HepG2 (cell line): ENCODE measurements at regions not wholly inside any gene's neighbourhood (a gene's known extent, or its start where the extent isn't known, plus 50 kb on each side); places are given as distances from the start of the nearest gene placed in this dataset.

Source experiments
- ATAC-seq: fragments of 200-7000 bp; cut with Tn5 transposase; 3 replicates; pipeline ENCODE4 v1.9.1; 2020; ENCODE audit warnings: mild to moderate bottlenecking, moderate library complexity
- BruUV-seq: library from RNA; stranded (reverse); fragments of 400-500 nt; replicated peaks from 2 replicates; lab custom pipeline; 2021; lab: Mats Ljungman, UMichigan
- CTCF ChIA-PET: fragments of 300-600 bp; formaldehyde crosslinking; extraction: SDS; loops from one replicate; lab custom pipeline; 2021; ENCODE audit warnings: low total read pairs, inconsistent platforms, low intra/inter-chr PET ratio; lab: Yijun Ruan, JAX
- POLR2A ChIA-PET: fragments of 350-600 bp; sonication (Branson Sonifier 250); formaldehyde crosslinking; loops from one replicate; lab custom pipeline; 2020; ENCODE audit warnings: antibody characterized with exemption, inconsistent platforms; lab: Yijun Ruan, JAX
- DNase-seq: peaks from one replicate; pipeline ENCODE4 v3.0.0-alpha.2; 2015; ENCODE audit warnings: low spot score
- FAIRE-seq: peaks from 3 replicates; lab custom pipeline; 2011; peaks lifted over from hg19 to GRCh38; lab: Jason Lieb, UNC
- H2AFZ ChIP-seq: one replicate; pipeline ENCODE4 v1.6.1; 2011; ENCODE audit warnings: low read length, inconsistent platforms
- H3K27ac ChIP-seq: fragments of 300-600 bp; 3 replicates; pipeline ENCODE4 v1.8.0; 2011; ENCODE audit warnings: mixed run types, mild to moderate bottlenecking, mixed read lengths, low read length, inconsistent platforms; ENCODE audit not compliant: insufficient read depth; ENCODE audit errors: extremely low read length
- H3K27me3 ChIP-seq, 2 experiments: fragments of 200-600 bp in 1 of 2; 2 replicates in 1 of 2; 3 replicates in 1 of 2; pipeline versions ENCODE4 v1.6.0 to v1.8.0; 2011; ENCODE audit warnings: low read length in 2 of 2, mild to moderate bottlenecking in 2 of 2, moderate library complexity in 2 of 2, inconsistent platforms in 1 of 2; ENCODE audit not compliant: insufficient read depth in 2 of 2, control insufficient read depth in 1 of 2
- H3K36me3 ChIP-seq, 2 experiments: fragments of 200-600 bp in 1 of 2; replicated peaks in 1 of 2; 2 replicates in 1 of 2; 3 replicates in 1 of 2; pipeline versions ENCODE4 v1.5.1 to v1.8.0; 2011; ENCODE audit warnings: low read length in 2 of 2, inconsistent platforms in 1 of 2; ENCODE audit not compliant: insufficient read depth in 2 of 2, control insufficient read depth in 1 of 2
- H3K4me1 ChIP-seq: 2 replicates; pipeline ENCODE4 v1.5.1; 2012; ENCODE audit warnings: low read length, inconsistent platforms; ENCODE audit not compliant: insufficient read depth
- H3K4me2 ChIP-seq: 2 replicates; pipeline ENCODE4 v1.6.0; 2011; ENCODE audit warnings: low read depth, low read length, inconsistent platforms
- H3K4me3 ChIP-seq, 3 experiments: fragments of 200-600 bp in 1 of 3; sonication (generic), shearing (Covaris generic) in 1 of 3; replicated peaks in 1 of 3; 2 replicates each; pipeline ENCODE4 v1.5.1; 2011 to 2016; ENCODE audit warnings: low read length in 3 of 3, inconsistent platforms in 2 of 3, low read depth in 2 of 3, mild to moderate bottlenecking in 2 of 3, control low read depth in 1 of 3, mixed read lengths in 1 of 3; ENCODE audit not compliant: insufficient read depth in 1 of 3
- H3K79me2 ChIP-seq: one replicate; pipeline ENCODE4 v1.6.1; 2011; ENCODE audit warnings: low read length, inconsistent platforms; ENCODE audit not compliant: insufficient read depth
- H3K9ac ChIP-seq: 2 replicates; pipeline ENCODE4 v1.6.0; 2011; ENCODE audit warnings: mild to moderate bottlenecking, low read depth, low read length, inconsistent platforms; ENCODE audit not compliant: insufficient read depth
- H3K9me3 ChIP-seq: 2 replicates; pipeline ENCODE4 v1.5.1; 2012; ENCODE audit warnings: mild to moderate bottlenecking, low read length
- H4K20me1 ChIP-seq: 2 replicates; pipeline ENCODE4 v1.6.0; 2011; ENCODE audit warnings: inconsistent platforms, mild to moderate bottlenecking, low read length, moderate library complexity; ENCODE audit not compliant: insufficient read depth
- MEIS1 ChIP-seq: sonication (generic); formaldehyde crosslinking; IDR thresholded peaks from 2 replicates; pipeline ENCODE4 v1.9.0; 2021; ENCODE audit warnings: mild to moderate bottlenecking, missing genetic modification reagents, moderate library complexity, borderline replicate concordance
- SAP130 ChIP-seq: IDR thresholded peaks from 2 replicates; pipeline ENCODE4 v1.6.1; 2016; ENCODE audit warnings: low read depth
- XRCC5 ChIP-seq: fragments of 200-400 bp; formaldehyde crosslinking; optimal IDR thresholded peaks from 2 replicates; pipeline ENCODE3; 2017; ENCODE audit warnings: mild to moderate bottlenecking, low read length
- ZFP90 ChIP-seq: sonication (generic); formaldehyde crosslinking; IDR thresholded peaks from 2 replicates; pipeline ENCODE4 v1.8.0; 2022; ENCODE audit warnings: missing genetic modification reagents, mild to moderate bottlenecking, inconsistent platforms, borderline replicate concordance
- ZNF121 ChIP-seq: sonication (generic); formaldehyde crosslinking; IDR thresholded peaks from 2 replicates; pipeline ENCODE4 v1.5.0; 2020; ENCODE audit warnings: mild to moderate bottlenecking, missing genetic modification reagents
- ZNF235 ChIP-seq: sonication (generic); formaldehyde crosslinking; IDR thresholded peaks from 2 replicates; pipeline ENCODE4 v1.8.1; 2023; ENCODE audit warnings: mild to moderate bottlenecking, missing genetic modification reagents, borderline replicate concordance
- ZNF839 ChIP-seq: sonication (generic); formaldehyde crosslinking; IDR thresholded peaks from 2 replicates; pipeline ENCODE4 v1.4.0; 2020; ENCODE audit warnings: missing genetic modification reagents, mild to moderate bottlenecking, borderline replicate concordance
- ZSCAN12 ChIP-seq: sonication (generic); formaldehyde crosslinking; IDR thresholded peaks from 2 replicates; pipeline ENCODE4 v1.9.0; 2021; ENCODE audit warnings: mild to moderate bottlenecking, missing genetic modification reagents
- WGBS: methylation state at CpG from one replicate; pipeline ENCODE4 v1.1.6; 2017; ENCODE audit warnings: low lambda C conversion rate; 5-methylcytosine and 5-hydroxymethylcytosine counted together
- in situ Hi-C: cut with HindIII; loops from 2 replicates; pipeline ENCODE4 v1.10.0; 2017; ENCODE audit warnings: low pct_unique_long_range_greater_than_20kb; ENCODE audit not compliant: extremely low pct_ligation_motif_present
- intact Hi-C: fragments of 100-400 bp; cut with micrococcal nuclease; formaldehyde crosslinking; loops from one replicate; pipeline ENCODE4 v1.10.0; 2022; ENCODE audit not compliant: unreplicated experiment
- TF ChIP-seq, protein P1 (sequence below): IDR thresholded peaks from 2 replicates; pipeline ENCODE4 v1.6.1; 2016; ENCODE audit warnings: mild to moderate bottlenecking, missing biosample characterization, missing genetic modification reagents
- TF ChIP-seq, protein P2 (sequence below): sonication (generic); formaldehyde crosslinking; IDR thresholded peaks from 2 replicates; pipeline ENCODE4 v1.5.1; 2020; ENCODE audit warnings: mild to moderate bottlenecking, missing genetic modification reagents, moderate library complexity
- TF ChIP-seq, protein P3 (sequence below): sonication (generic); formaldehyde crosslinking; IDR thresholded peaks from 2 replicates; pipeline ENCODE4 v1.8.0; 2023; ENCODE audit warnings: mild to moderate bottlenecking, missing genetic modification reagents
- TF ChIP-seq, protein P4 (sequence below): sonication (generic); formaldehyde crosslinking; IDR thresholded peaks from 2 replicates; pipeline ENCODE4 v1.8.0; 2022; ENCODE audit warnings: mild to moderate bottlenecking, missing genetic modification reagents; ENCODE audit not compliant: insufficient replicate concordance
- TF ChIP-seq, protein P5 (sequence below), 2 experiments: sonication (generic) in 1 of 2; formaldehyde crosslinking in 1 of 2; IDR thresholded peaks; 2 replicates each; pipeline versions ENCODE4 v1.4.0 to v1.6.1; 2018 to 2020; ENCODE audit warnings: missing genetic modification reagents in 2 of 2, borderline replicate concordance in 1 of 2, low read depth in 1 of 2, mild to moderate bottlenecking in 1 of 2, missing biosample characterization in 1 of 2

DNA sequence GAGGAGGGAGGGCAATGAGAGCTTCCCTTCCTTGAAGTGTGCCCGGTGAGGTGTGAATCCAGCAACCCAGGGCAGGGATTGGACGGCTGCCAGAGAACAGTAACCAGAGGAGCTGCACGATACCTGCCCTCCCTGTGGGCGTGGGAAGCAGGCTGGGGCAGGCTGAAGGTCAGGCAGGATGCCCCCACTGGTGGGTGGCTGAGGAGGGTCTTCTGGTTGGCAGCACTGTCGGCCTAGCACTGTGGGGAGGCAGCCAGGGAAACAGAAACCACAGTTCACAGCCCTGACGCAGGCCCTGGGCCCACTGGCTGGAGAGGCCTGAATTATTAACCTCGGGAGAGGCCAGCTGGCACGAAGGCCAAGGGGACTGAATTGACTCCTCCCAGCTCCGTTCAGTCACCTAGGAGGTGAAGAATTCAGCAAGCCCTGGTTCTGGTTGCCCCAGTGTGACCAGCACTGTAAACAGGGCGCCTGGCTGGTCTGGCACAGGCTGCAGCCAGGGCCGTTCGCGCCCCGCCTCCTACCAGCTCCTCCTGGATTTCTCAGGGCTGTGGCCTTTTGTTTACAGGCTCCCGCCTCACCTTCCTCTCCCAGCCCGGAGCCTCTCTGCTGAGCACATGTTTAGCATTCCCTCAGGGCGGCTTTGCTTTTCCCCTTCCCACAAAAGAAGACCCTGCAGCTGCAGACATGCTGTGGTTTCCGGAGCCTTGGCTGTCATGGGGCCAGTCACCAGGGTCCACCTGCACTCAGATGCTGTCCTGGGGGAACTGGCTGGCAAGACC, 97.8 kb downstream of the B3GNT2 start:
- Histone ChIP-seq H2AFZ (peak overlapping the region; percentile 95), H3K9me3 (no peaks in the 10 kb centered on the region), H3K4me3 (peak overlapping the region; percentile 50 to 78 (median 59)), H3K27me3 (no peaks in the 10 kb centered on the region; a peak in 1 of 5 replicates), H4K20me1 (no peaks in the 10 kb centered on the region), H3K4me2 (peak overlapping the region; percentile 99), H3K9ac (peak overlapping the region; percentile 67), H3K36me3 (no peaks in the 10 kb centered on the region), H3K4me1 (peaks cover 29% of the 10 kb centered on the region), H3K79me2 (no peaks in the 10 kb centered on the region), H3K27ac (no peak overlapping the region)
- in situ Hi-C loops (no loop called here), intact Hi-C loops (loop anchor here (2.0 to 5.0 kb wide), 2 partner anchors 97 to 119 kb away; partner anchors contain the start of gene B3GNT2)
- WGBS, result 2% methylated on average over 15 of the region's 18 CpGs
- ChIA-PET CTCF (no interaction called here), POLR2A (interaction anchor here (0.6 to 1.2 kb wide), 6 partner anchors 9 to 118 kb away, joined by 3 read pairs; no protein-coding TSS in a partner anchor)
- FAIRE-seq (no peak), ATAC-seq (peak; percentile 87), DNase-seq (peak; percentile 51)
- no TSS peak for BruUV-seq
- TF ChIP-seq ZFP90 (CRISPR knock-in tag) (no peak), XRCC5 (peak; percentile 38), MEIS1 (CRISPR knock-in tag) (0 out of 2 replicates have a peak, but pooled peaks have one; percentile 25), ZNF235 (CRISPR knock-in tag) (peak; percentile 89; the same call in 1 of the 2 replicates), ZNF121 (peak; percentile 48), SAP130 (CRISPR knock-in tag) (peak; percentile 63), ZNF839 (CRISPR knock-in tag) (peak; percentile 81; the same call in 1 of the 2 replicates), ZSCAN12 (CRISPR knock-in tag) (0 out of 2 replicates have a peak, but pooled peaks have one; percentile 5)
- TF ChIP-seq, protein P1, sequence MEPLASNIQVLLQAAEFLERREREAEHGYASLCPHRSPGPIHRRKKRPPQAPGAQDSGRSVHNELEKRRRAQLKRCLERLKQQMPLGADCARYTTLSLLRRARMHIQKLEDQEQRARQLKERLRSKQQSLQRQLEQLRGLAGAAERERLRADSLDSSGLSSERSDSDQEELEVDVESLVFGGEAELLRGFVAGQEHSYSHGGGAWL, result no peak
- TF ChIP-seq, protein P2, sequence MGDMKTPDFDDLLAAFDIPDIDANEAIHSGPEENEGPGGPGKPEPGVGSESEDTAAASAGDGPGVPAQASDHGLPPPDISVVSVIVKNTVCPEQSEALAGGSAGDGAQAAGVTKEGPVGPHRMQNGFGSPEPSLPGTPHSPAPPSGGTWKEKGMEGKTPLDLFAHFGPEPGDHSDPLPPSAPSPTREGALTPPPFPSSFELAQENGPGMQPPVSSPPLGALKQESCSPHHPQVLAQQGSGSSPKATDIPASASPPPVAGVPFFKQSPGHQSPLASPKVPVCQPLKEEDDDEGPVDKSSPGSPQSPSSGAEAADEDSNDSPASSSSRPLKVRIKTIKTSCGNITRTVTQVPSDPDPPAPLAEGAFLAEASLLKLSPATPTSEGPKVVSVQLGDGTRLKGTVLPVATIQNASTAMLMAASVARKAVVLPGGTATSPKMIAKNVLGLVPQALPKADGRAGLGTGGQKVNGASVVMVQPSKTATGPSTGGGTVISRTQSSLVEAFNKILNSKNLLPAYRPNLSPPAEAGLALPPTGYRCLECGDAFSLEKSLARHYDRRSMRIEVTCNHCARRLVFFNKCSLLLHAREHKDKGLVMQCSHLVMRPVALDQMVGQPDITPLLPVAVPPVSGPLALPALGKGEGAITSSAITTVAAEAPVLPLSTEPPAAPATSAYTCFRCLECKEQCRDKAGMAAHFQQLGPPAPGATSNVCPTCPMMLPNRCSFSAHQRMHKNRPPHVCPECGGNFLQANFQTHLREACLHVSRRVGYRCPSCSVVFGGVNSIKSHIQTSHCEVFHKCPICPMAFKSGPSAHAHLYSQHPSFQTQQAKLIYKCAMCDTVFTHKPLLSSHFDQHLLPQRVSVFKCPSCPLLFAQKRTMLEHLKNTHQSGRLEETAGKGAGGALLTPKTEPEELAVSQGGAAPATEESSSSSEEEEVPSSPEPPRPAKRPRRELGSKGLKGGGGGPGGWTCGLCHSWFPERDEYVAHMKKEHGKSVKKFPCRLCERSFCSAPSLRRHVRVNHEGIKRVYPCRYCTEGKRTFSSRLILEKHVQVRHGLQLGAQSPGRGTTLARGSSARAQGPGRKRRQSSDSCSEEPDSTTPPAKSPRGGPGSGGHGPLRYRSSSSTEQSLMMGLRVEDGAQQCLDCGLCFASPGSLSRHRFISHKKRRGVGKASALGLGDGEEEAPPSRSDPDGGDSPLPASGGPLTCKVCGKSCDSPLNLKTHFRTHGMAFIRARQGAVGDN (CRISPR knock-in tag), result peak; percentile 95
- TF ChIP-seq, protein P3, sequence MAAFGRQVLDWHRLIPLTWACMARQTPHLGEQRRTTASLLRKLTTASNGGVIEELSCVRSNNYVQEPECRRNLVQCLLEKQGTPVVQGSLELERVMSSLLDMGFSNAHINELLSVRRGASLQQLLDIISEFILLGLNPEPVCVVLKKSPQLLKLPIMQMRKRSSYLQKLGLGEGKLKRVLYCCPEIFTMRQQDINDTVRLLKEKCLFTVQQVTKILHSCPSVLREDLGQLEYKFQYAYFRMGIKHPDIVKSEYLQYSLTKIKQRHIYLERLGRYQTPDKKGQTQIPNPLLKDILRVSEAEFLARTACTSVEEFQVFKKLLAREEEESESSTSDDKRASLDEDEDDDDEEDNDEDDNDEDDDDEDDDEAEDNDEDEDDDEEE, result no peak
- TF ChIP-seq, protein P4, sequence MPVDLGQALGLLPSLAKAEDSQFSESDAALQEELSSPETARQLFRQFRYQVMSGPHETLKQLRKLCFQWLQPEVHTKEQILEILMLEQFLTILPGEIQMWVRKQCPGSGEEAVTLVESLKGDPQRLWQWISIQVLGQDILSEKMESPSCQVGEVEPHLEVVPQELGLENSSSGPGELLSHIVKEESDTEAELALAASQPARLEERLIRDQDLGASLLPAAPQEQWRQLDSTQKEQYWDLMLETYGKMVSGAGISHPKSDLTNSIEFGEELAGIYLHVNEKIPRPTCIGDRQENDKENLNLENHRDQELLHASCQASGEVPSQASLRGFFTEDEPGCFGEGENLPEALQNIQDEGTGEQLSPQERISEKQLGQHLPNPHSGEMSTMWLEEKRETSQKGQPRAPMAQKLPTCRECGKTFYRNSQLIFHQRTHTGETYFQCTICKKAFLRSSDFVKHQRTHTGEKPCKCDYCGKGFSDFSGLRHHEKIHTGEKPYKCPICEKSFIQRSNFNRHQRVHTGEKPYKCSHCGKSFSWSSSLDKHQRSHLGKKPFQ, result peak; percentile 63
- TF ChIP-seq, protein P5, sequence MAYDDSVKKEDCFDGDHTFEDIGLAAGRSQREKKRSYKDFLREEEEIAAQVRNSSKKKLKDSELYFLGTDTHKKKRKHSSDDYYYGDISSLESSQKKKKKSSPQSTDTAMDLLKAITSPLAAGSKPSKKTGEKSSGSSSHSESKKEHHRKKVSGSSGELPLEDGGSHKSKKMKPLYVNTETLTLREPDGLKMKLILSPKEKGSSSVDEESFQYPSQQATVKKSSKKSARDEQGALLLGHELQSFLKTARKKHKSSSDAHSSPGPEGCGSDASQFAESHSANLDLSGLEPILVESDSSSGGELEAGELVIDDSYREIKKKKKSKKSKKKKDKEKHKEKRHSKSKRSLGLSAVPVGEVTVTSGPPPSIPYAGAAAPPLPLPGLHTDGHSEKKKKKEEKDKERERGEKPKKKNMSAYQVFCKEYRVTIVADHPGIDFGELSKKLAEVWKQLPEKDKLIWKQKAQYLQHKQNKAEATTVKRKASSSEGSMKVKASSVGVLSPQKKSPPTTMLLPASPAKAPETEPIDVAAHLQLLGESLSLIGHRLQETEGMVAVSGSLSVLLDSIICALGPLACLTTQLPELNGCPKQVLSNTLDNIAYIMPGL (CRISPR knock-in tag; IDR thresholded peaks at IDR 0.05; ENCODE audit: borderline replicate concordance in 1 of 2, low read depth in 1 of 2), result peak in 1 of 2 experiments; percentile 54; a peak in 3 of 4 replicates
